Uterus (tissue), 2 donors: ENCODE measurements at regions not wholly inside any gene's neighbourhood (a gene's known extent, or its start where the extent isn't known, plus 50 kb on each side); places are given as distances from the start of the nearest gene placed in this dataset.

Source experiments
- CTCF ChIP-seq, 4 experiments: fragments of 200-600 bp in 2 of 4; fragments of 450-650 bp in 2 of 4; sonication (generic) in 2 of 4; IDR thresholded peaks; one replicate each; pipeline ENCODE4 v1.5.1; 2016 to 2019; ENCODE audit warnings: antibody characterized with exemption in 4 of 4, mild to moderate bottlenecking in 2 of 4, moderate library complexity in 1 of 4
- POLR2A ChIP-seq, 2 donors: fragments of 450-650 bp; IDR thresholded peaks; one replicate each; pipeline ENCODE4 v1.6.1; 2016; ENCODE audit warnings: antibody characterized with exemption in 2 of 2, mild to moderate bottlenecking in 1 of 2, moderate library complexity in 1 of 2

DNA sequence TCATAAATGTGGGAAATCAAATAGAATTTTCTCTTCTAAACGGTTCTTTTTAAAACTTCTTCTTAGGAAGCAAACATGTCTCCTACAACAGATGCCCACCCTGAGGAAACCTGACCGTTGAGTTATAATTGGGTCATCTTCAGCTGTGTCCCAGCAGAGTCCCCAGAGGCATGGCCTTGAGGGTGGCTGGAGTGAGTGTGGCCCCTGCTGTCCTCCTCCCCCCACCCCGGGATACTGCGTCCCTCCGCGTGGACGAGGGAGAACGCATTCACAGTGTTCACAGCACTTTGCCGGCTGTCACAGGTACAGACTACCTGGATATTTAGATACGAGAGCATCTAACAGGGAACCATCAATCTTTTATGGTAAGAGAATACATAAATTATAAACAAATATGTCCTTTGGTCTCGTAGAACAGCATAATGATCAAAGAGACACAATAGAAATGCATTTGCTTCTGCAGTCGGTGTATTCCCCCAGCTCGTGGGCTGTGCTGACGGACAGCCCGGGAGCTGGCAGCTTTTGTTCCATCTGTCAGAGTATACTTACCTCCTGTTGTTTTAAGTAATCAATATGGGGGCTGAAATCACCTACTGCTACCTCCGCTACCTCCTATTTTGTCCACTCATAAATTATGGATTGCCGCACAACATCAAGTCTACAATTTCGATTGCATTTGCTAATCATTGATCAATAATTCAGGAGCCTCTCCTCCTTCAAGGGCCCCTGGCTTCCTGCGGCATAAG is 214.7 kb downstream of the IRX2 start:
- TF ChIP-seq POLR2A (IDR thresholded peaks at IDR 0.05) (no peak), CTCF (IDR thresholded peaks at IDR 0.05) (no peak)
